OCI-LY1 (cell line): ENCODE measurements at regions not wholly inside any gene's neighbourhood (a gene's known extent, or its start where the extent isn't known, plus 50 kb on each side); places are given as distances from the start of the nearest gene placed in this dataset.

Experiments used
- CTCF ChIP-seq: fragments of 200-600 bp; sonication (generic), shearing (Covaris generic); IDR thresholded peaks from 2 replicates; pipeline ENCODE4 v1.5.1; 2017; ENCODE audit warnings: mild to moderate bottlenecking, antibody characterized with exemption, low read length, moderate library complexity, mixed read lengths
- EZH2 ChIP-seq: fragments of 200-600 bp; sonication (generic), shearing (Covaris generic); IDR thresholded peaks from 2 replicates; pipeline ENCODE4 v1.8.0; 2017; ENCODE audit warnings: borderline replicate concordance, mixed run types, mild to moderate bottlenecking, antibody characterized with exemption, low read length, moderate library complexity, mixed read lengths

GRCh38 chr10:131400513-131400912, 89.0 kb upstream of the TCERG1L start:
- no peak for TF ChIP-seq EZH2
- TF ChIP-seq CTCF, result no peak
